ENCODE measurements at regions not wholly inside any gene's neighbourhood (a gene's known extent, or its start where the extent isn't known, plus 50 kb on each side); places are given as distances from the start of the nearest gene placed in this dataset.

GRCh38 chr7:93015779-93016481 is 101.8 kb downstream of the SAMD9 start:
- peak; percentile 10 for DNase-seq (ENCODE audit: low read depth)

GRCh38 chr7:93015101-93015778 is 102.5 kb downstream of the SAMD9 start:
- DNase-seq (ENCODE audit: low read depth): no peak

- no peak for DNase-seq (ENCODE audit: low read depth)
Observed at GRCh38 chr7:93014410-93014809, 103.4 kb downstream of the SAMD9 start.

- no peak for DNase-seq (ENCODE audit: low read depth)
Observed at GRCh38 chr7:93013446-93014061, 104.2 kb downstream of the SAMD9 start.

GRCh38 chr7:93011351-93012294 is 106.2 kb downstream of the SAMD9 start:
- DNase-seq (ENCODE audit: low read depth): peak; percentile 95

- DNase-seq (ENCODE audit: low read depth): no peak
Observed at GRCh38 chr7:93008833-93009232, 108.9 kb downstream of the SAMD9 start.

- no peak for DNase-seq (ENCODE audit: low read depth)
Observed at GRCh38 chr7:93006480-93007095, 111.2 kb downstream of the SAMD9 start.

- DNase-seq (ENCODE audit: low read depth): no peak
Observed at GRCh38 chr7:93004906-93005305, 112.9 kb downstream of the SAMD9 start.

- no peak for DNase-seq (ENCODE audit: low read depth)
Observed at GRCh38 chr7:92997719-92998118, 120.1 kb downstream of the SAMD9 start.

- no peak for DNase-seq (ENCODE audit: low read depth)
Observed at GRCh38 chr7:92997152-92997551, 120.6 kb downstream of the SAMD9 start.

- no peak for DNase-seq (ENCODE audit: low read depth)
Observed at GRCh38 chr7:92994901-92995300, 122.9 kb downstream of the SAMD9 start.

- no peak for DNase-seq (ENCODE audit: low read depth)
Observed at GRCh38 chr7:92992932-92993331, 124.8 kb downstream of the SAMD9 start.

GRCh38 chr7:92992483-92992882 is 125.3 kb downstream of the SAMD9 start:
- DNase-seq (ENCODE audit: low read depth): no peak

GRCh38 chr7:92991190-92991589 is 126.6 kb downstream of the SAMD9 start:
- no peak for DNase-seq (ENCODE audit: low read depth)

- DNase-seq (ENCODE audit: low read depth): no peak
Observed at GRCh38 chr7:92988941-92989545, 128.7 kb downstream of the SAMD9 start.

GRCh38 chr7:92988051-92988450 is 129.7 kb downstream of the SAMD9 start:
- peak; percentile 71 for DNase-seq (ENCODE audit: low read depth)

- DNase-seq (ENCODE audit: low read depth): no peak
Observed at GRCh38 chr7:92987538-92987937, 130.2 kb downstream of the SAMD9 start.

GRCh38 chr7:92987095-92987494 is 130.7 kb downstream of the SAMD9 start:
- no peak for DNase-seq (ENCODE audit: low read depth)

GRCh38 chr7:92982928-92983327 is 134.9 kb downstream of the SAMD9 start:
- DNase-seq (ENCODE audit: low read depth): no peak

GRCh38 chr7:92976931-92977330 is 140.6 kb upstream of the CDK6 start:
- no peak for DNase-seq (ENCODE audit: low read depth)

- DNase-seq (ENCODE audit: low read depth): peak; percentile 47
Observed at GRCh38 chr7:92973974-92974373, 137.6 kb upstream of the CDK6 start.
